ENCODE measurements at regions not wholly inside any gene's neighbourhood (a gene's known extent, or its start where the extent isn't known, plus 50 kb on each side); places are given as distances from the start of the nearest gene placed in this dataset.
"Not testable (repeated sequence)": the region's sequence is repeated elsewhere in the genome, so short reads cannot be mapped to it uniquely, and the experiment has no call there.

DNA sequence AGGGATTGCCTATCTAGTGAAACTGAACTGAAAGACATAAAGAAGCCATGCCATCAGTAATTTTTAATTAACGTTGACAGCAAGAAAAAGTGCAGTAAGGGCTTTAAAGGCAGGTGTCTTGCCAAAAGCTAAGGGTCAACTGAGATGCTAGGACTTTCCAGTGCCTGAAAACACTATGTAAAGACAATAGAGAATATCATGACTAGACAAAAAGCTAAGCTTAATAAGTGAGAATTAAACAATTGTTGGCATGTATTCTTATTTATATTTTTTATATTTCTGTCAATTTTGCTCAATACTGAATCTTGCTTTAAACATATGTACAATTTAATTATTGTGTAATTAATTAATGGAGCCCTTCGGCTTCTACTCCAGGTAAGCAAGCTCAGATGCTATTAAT is 803.1 kb downstream of the IGSF11 start:
- DNase-seq, result no peak

DNA sequence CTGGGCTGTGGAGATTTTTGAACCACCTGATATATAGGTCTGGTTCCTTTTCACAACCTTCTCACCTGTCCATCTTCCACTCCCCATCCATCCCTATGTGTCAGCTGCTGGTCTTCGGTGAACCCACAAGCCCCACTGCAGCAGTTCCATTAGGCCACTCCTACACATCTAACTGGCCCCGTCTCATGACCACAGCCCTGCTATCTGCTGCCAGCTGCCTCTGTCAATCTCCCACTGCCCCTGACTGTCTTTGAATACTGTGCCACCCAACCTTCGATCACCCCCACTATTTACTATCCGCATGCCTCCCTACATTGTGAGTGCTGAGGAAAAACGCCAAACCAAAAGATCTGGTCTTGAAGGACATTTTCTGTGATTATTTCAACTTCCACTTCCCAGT is 795.4 kb downstream of the IGSF11 start:
- no peak for DNase-seq

DNA sequence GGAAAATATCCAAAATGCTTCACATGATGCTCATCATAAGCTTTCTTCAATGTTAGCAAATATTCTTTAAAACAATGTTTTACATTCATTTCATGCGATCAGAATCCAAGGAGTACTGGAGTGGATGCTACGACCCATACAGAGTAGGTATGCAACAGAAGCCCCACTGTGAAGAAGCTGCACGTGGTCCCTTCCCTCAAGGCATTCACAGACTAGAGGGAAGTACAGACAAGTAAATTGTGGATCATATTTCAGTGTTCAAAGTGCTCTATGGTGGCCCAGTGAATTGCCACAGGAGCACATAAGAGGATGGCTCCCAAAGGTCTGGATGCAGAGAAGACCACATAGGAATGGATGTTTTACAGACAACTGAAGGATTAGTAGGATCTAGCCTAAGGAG is 789.9 kb downstream of the IGSF11 start:
- DNase-seq, result no peak

DNA sequence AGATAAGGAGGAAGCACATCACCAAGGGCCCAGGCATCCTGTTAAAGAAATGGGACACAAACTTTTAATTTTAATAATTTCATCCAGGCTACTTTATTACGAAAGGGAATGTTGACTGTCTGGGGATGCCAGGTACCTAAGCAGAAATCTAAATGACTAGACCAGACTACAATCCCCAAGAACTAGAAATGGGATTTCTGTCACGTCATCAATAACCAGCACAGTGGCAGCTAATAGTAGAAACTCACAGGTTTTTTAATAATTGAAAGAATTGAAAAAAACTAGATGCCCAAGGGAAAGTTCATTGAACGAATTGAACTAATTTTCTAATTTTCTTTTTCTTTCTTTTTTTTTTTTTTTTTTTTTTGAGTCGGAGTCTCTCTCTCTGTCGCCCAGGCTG is 789.3 kb downstream of the IGSF11 start:
- DNase-seq, result no peak

DNA sequence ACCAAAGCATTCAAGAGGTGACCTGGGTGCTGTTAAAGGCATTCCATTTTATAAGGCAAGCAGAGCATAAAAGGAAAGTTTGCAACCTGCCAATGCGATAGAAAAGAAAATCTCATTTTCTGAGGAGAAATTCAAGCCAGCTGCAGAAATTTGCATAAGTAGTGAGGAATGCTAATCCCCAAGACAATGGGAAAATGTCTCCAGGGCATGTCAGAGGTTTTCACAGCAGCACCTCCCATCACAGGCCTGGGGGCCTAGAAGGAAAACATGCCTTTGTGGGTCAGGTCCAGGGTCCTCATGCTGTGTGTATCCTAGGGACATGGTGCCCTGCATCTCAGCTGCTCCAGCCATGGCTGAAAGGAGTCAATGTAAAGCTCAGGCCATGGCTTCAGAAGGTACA is 775.8 kb downstream of the IGSF11 start:
- DNase-seq, result not testable (repeated sequence)

DNA sequence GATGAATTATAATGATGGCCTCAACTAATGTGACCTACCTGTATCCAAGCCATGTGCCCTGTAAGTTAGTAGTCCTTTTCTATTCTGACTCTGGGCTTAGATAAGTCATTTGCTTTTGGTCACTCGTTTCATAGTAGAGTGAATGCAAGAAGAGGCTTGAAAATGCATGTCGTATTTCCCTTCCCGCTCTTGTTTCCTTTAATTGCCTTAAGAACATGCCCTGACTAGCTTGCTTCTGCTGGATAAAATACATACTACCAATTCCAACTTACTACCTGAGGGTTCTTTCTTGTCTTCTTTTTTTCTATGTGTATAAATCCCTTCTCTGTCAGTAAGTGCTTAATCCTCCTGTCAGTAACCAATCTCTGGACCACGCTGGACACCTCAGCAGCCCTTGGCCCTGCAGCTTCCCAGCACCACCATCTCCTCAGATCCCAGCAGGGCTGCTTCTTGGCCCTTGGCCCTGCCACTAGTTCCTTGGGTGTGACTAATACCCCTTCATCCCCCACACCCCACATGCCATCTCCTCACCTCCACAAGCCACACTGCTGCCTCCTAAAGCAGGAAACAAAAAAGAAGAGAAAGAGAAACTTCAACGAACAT is 771.7 kb downstream of the IGSF11 start:
- DNase-seq, result no peak

DNA sequence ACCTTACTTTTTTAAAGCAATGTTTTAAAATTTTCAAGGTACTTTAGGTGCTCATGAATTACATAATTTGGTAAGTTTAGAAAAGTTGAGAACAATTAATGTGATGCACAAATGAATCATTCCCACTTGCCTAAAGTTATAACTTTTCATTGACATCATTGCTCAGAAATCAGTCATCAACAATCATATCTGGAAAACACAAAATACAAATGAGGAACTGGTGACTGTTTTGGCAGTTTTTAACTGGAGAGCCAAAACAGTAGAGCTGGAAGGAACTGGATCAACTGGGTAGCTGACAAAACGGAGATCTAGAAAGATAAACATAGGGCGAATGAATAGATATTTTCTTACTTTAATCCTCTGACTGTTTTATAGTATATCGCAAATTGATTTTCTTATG is 767.1 kb downstream of the IGSF11 start:
- no peak for DNase-seq

DNA sequence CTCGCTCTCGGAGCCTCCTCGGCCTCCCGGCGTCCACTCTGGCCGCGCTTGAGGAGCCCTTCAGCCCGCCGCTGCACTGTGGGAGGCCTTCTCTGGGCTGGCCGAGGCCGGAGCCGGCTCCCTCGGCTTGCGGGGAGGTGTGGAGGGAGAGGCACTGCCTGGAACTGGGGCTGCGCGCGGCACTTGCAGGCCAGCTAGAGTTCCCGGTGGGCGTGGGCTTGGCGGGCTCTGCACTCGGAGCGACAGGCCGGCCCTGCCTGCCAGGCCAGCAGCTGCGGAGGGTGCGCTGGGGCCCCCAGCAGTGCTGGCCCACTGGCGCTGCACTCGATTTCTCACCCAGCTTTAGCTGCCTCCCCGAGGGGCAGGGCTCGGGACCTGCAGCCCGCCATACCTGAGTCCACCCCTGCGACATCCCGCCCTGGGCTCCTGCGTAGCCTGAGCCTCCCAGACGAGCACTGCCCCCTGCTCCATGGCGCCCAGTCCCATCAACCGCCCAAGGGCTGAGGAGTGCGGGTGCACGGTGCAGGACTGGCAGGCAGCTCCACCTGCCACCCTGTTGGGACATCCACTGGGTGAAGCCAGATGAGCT is 765.0 kb downstream of the IGSF11 start:
- no peak for DNase-seq

DNA sequence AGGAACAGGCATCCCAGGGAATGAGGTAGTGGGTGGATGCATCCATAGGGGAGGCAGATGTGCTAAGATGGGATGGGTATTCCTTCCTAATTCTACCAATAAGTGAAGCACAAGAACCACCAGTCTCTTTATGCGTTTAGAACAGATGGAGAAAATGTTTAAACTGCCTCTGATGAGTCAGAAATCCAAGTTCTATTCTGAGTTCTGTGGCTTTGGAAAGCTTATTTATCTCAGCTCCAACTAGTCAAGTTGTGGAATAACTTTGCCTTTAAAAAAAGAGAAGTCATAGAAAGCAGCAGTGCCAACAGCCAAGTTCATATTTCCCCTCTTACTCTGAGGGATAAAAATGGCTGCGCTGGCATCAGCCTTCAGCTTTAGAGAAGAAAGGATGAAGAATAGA is 761.7 kb downstream of the IGSF11 start:
- DNase-seq, result no peak

DNA sequence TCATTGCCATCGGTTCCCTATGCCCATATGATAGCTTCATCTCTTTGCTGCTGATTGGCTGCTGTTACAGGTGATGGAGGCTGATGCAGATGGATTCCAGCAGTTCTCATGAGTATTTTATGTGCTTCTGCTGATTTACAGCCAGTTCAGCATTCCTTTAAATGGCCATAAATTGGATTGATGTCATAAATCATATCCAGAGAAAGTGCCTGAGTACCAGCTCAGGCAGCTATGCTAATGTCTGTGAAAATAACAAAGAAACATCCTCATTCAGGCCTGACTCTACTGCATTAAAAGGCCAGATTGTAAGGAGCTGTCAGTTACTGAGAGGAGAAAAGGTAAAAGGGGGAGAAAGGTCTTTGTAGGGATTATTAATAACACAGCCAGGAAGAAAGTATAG is 756.8 kb downstream of the IGSF11 start:
- no peak for DNase-seq

DNA sequence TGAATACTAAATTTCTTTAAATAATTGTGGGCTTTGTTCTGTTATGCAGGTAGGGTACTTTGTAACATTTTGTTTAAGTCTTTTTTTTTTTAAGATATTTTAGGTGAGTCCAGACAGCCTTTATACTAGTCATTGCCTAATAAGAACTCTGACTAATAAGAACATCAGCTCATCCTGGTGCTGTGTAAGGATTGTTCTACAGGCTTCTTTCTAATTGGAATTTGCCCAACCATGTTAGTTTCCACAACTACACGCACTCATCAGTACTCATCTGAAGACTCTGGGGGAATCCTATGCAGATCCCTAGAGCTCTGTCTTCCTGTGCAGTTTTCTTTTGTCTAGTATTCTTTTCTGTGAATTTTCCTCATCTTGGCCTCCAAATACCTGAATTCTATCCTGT is 741.8 kb downstream of the IGSF11 start:
- no peak for DNase-seq

DNA sequence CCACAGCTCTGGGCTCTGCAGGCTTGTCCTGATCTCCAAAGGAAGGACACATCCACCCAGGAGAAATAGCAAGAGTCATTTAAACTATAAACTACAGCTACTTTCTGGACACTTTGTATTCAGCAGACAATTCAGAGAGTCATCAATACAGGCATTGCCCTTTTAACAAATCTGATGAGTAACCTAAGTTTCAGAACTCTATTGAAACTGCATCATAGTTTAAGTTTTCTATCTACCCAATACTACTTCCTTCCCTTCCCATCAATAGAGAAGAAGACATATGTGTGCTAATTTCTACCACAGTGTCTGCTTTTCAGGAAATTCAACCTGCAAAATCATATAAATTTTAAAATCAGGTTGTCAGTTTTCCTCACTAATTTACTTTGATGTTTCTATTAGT is 736.5 kb downstream of the IGSF11 start:
- DNase-seq, result no peak

DNA sequence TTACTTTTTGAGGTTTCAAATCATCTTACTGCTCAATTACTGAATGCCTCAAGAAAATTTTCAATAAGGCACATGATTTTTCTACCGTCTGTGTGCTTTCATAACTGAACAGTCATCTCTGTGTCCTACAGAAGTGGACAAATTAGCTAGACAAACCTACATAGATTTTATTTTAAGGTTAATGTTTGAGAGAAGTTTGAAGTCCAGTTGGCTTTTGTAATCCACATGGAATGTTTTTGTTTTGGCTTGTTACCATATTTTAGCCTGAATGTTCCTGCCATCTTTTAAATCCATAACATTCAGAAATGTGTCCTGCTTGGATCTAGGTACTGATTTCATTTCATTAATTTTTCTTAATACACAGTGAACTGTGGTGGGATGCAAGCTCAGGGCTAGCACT is 730.1 kb downstream of the IGSF11 start:
- DNase-seq, result no peak

DNA sequence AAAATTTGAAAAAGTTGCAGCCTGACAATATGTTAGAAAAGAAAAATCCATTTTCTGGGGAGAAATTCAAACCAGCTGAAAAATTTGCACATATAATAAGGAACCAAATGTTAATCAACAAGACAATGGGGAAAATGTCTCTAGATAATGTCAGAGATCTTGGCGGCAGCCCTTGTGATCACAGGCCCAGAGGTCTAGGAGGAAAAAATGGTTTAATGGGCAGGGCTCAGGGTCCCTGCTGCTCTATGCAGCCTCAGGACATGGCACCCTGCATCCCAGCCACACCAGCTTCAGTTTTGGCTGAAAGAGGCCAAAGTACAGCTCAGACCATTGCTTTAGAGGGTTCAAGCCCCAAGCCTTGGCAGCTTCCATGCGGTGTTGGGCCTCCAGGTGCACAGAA is 701.9 kb downstream of the IGSF11 start:
- DNase-seq, result no peak

DNA sequence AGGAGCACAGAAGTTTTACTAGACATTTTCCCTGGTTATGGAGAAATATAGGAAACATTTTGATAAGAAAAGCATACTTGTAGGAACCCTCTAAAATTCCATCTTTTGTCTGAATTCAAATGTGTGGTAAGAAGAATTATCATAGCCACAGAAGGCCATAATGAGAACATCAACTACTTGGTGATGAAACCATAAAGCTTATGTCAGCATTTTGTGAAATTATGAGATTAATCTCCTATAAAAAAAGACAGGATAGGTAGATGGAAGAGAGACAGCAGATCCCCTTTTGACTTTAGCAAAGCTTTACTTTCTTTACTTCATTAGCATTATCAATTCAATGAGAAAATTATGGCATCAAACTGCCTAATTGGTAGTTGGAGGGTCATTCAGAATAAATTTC is 697.0 kb downstream of the IGSF11 start:
- DNase-seq, result no peak

DNA sequence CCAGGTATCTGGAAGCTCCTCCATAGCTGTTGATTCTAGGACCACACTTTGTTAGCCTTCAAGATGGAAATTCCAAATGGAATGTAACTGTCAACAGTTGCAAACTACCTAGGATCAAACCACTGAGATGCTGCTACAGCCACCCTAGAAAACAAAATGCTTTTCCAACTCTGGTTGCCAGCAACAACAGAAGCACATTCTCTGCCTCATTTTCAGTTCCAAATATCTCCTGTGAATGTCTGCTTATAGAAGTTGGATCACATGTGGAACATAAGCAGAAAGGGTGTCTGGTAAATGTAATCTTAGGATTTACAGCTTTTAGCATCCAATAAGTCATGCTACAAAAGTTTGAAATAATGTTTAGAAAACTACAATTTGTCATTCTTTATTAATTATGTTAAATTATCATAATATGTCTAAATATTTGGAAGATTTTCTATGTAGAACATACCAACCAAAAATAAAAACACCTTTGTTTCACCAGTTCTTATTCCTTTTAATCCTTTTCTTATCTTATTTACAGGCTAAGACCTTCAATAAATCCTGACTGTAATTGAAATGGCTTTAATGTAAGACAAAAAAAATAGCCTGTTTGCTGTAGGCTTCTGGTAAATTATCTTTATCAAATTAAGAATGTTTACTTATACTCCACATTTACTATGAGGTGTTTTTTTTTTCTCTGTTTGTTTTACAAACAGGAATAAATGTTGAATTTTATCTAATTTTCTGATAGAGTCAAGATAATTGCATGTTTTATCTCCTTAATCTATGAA is 687.1 kb downstream of the IGSF11 start:
- no peak for DNase-seq

DNA sequence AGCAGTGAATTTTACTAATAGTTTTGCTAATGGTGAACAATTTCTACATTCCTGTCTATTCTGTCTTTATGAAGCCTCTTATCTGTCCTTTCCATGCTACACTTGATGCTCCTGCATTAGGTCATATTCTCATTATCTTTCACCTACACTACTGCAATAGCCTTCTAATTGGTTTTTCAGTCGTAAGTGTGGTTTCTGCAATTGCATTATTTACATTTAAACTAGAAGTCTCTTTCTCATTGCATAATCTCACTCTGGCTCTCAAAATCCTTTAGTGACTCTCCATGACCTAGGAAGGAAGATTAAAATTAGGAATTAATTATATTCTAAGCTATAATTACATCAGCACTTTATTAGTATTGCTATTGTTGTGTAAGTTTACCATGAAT is 686.5 kb downstream of the IGSF11 start:
- DNase-seq, result no peak

DNA sequence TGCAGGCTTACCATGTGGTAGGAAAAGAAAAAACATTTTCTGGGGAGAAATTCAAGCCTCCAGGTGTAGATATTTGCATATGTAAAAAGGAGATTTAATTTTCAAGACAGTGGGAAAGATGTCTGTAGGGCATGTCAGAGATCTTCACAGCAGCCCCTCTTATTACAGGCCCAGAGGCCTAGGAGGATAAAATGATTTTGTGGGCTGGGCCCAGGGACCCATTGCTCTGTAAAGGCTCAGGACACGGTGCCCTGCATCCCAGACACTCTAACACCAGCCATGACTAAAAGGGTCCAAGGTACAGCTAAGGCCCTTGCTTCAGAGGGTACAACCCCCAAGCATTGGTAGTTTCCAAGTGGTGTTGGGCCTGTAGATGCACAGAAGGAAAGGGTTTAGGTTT is 680.1 kb downstream of the IGSF11 start:
- no peak for DNase-seq

DNA sequence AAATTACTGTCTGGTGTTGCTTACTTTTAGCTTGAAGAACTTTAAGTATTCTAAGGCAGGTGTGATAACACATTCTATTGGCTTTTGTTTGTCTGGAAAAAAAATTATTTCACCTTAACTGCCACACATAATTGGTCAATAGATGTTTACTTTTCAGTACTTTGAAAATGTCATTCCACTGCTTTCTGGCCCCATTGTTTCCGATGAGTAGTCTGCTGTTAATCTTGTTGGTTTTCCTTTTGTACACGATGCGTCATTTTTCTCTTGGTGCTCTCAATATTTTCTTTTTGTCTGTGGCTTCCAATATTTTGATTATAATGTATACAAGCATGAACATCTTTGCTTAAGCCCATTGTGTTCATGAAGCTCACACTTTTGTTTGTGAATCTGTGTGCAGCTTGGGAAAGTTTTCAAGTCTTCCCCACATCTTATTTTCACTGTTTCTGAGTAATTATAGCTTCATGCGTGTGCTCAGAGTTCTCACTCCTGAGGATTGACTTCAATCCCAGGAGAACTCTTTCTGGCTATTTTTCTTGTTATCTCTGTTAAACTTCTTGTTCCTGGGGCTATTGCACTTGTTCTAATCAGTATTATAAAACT is 664.7 kb downstream of the IGSF11 start:
- DNase-seq, result no peak

DNA sequence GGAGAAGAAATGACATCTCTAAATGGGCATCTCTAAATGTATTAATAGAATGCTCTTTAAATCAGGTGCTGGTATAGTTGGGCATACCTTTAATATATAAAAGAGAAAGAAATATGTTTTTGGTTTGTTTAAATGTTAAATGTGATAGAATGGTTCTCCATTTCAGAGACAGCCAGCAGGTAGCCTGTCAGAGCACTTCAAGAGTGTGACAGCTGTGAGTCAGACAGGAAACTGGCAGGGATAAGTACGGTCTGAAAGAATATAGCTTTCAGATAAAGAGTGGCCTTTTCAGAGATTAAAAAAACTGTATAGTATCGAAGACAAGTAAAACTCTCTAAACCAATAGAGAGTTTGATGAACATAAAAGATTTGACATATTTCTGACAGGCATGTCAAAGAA is 654.1 kb downstream of the IGSF11 start:
- no peak for DNase-seq

DNA sequence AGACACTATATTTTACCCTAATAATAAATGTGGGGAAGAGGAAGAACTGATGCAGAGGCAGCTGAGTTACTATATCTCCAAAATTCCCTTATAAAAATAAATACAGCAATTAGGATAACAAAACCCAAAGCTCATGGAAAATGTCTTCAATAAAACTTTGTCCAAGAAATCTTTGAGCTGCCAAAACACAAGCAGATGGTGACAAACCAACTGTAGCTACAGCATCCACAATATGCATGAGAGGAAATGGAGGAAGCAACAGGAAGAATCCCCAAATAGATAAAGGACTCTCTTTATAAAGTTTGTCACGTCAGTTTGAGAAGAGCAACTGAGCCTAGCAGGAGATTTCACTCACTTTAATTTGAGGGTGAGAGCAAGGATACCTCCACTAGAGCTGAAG is 638.2 kb downstream of the IGSF11 start:
- no peak for DNase-seq

DNA sequence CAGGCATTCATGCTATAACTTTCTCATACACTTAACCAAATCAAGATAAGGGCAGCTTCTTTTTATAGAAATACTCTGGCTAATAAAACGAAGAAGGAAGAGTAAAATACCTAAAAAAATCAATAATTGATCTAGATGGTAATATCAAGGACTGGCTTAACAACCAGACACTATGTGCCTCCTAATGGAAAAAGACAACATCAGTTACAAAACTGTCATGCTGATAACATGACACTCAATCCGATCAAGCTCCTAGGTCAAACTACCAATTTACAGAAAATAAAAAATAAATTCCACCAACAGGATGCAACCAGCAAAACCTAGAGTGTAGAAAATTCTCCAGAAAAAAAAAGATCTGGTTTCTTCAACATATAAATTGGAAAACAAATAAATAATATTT is 634.6 kb downstream of the IGSF11 start:
- DNase-seq, result no peak

DNA sequence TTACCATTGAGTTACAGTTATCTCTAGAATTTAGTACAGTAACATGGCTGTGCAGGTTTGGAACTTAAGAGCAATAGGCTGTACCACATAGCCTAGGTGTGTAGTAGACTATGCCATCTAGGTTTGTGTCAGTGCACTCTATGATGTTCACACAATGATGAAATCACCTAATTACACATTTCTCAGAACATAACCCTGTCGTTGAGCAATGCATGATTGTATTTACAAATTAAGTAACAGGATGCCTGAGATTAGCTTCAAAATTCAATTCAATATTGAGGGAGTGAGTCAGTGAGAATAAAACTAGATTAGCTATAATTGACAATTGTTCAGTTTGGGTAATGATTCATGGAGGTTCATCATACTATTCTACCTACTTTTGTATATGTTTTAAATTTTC is 633.8 kb downstream of the IGSF11 start:
- no peak for DNase-seq

DNA sequence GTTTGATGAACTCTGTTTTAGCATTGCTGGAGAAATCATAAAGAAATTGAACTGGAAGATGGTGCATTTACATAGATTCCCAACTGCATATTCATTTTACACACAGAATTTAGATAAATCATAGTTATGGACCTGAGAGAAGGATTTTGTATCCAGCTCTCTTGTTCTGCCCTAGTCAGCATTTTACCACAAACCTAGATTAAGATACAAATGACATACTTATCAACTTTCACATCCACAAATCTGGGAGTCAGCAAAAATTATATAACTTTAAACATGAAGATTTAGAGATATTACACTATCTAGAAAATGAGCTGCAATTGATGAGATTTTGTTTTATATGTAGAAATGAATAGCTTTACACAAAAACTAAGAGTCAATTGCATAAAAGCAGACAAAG is 632.8 kb downstream of the IGSF11 start:
- DNase-seq, result no peak
